GM12891 (cell line): ENCODE measurements at regions not wholly inside any gene's neighbourhood (a gene's known extent, or its start where the extent isn't known, plus 50 kb on each side); places are given as distances from the start of the nearest gene placed in this dataset.

ENCODE experiments used
- PAX5 ChIP-seq: IDR thresholded peaks from 2 replicates; pipeline ENCODE4 v1.6.1; 2011; ENCODE audit warnings: low read length, moderate library complexity, mild to moderate bottlenecking; ENCODE audit not compliant: insufficient read depth, severe bottlenecking
- POLR2A ChIP-seq: IDR thresholded peaks from 2 replicates; pipeline ENCODE4 v1.6.1; 2011; ENCODE audit warnings: low read depth, low read length, control low read depth
- POLR2AphosphoS5 ChIP-seq: IDR thresholded peaks from 2 replicates; pipeline ENCODE4 v1.6.1; 2011; ENCODE audit warnings: low read depth, low read length, control low read depth
- POU2F2 ChIP-seq: IDR thresholded peaks from 2 replicates; pipeline ENCODE4 v1.6.1; 2011; ENCODE audit warnings: low read depth, mild to moderate bottlenecking, control low read depth, low read length, moderate library complexity
- SPI1 ChIP-seq: IDR thresholded peaks from 2 replicates; pipeline ENCODE4 v1.6.1; 2011; ENCODE audit warnings: low read depth, low read length, control low read depth
- TAF1 ChIP-seq: IDR thresholded peaks from 2 replicates; pipeline ENCODE4 v1.6.1; 2011; ENCODE audit warnings: low read depth, low read length, control low read depth

GRCh38 chr1:221125976-221126375 is 246.7 kb downstream of the HLX start:
- TF ChIP-seq POLR2AphosphoS5 (no peak), POLR2A (no peak), SPI1 (no peak), POU2F2 (no peak), TAF1 (no peak), PAX5 (no peak)
